Neural progenitor cell (in vitro differentiated cells): ENCODE measurements at regions not wholly inside any gene's neighbourhood (a gene's known extent, or its start where the extent isn't known, plus 50 kb on each side); places are given as distances from the start of the nearest gene placed in this dataset.

Experiments
- CTCF ChIP-seq: fragments of 200-600 bp; sonication (generic); IDR thresholded peaks from 2 replicates; pipeline ENCODE4 v1.5.1; 2017; ENCODE audit warnings: antibody characterized with exemption, mild to moderate bottlenecking
- EZH2 ChIP-seq: fragments of 200-600 bp; sonication (generic); IDR thresholded peaks from 2 replicates; pipeline ENCODE4 v1.6.1; 2017; ENCODE audit warnings: antibody characterized with exemption, mild to moderate bottlenecking, moderate library complexity

GRCh38 chr15:31258260-31258659 lies 68.4 kb upstream of the KLF13 start:
- no peak for TF ChIP-seq CTCF
- no peak for TF ChIP-seq EZH2
